ENCODE measurements at regions not wholly inside any gene's neighbourhood (a gene's known extent, or its start where the extent isn't known, plus 50 kb on each side); places are given as distances from the start of the nearest gene placed in this dataset.
"Not testable (repeated sequence)": the region's sequence is repeated elsewhere in the genome, so short reads cannot be mapped to it uniquely, and the experiment has no call there.

DNA sequence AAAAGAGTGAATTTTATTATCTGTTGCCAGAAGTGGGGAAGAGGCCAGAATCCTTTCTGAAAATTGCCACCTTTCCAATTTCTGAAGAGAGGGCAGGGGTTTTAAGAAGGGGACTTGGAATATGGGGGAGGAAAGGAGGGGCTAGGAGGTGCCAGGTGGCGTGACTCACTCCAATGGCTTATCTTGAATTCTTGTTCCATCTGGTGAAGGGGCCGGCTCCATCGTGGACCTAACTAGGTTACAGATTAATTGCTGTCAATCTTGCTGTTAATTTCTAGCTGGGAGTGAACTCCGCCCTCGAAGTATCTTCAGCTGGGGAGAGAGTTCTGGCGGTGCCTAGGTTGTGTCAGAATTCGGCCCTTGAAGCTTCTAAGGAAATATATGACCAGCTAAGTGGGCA is 138.7 kb downstream of the YTHDC2 start:
- DNase-seq (ENCODE audit: low spot score), result no peak

DNA sequence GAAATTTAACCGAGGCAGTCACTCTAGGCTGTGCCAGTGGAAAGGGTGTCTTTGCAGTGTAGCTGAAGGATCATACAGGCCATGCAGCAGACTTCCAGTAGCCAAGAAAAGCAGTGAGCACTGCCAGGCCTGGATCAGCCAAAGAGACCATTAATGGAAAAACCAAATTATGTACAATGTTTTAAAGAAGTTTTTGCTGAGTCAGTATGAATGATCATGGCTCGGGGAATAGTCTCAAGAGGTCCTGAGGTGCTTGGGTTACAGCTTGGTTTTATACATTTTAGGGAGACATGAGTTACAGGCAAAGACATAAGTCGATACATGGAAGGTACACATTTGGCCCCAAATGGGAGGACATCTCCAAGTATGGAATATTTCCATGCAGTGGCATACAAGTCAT is 141.3 kb downstream of the YTHDC2 start:
- DNase-seq (ENCODE audit: low spot score), result no peak

DNA sequence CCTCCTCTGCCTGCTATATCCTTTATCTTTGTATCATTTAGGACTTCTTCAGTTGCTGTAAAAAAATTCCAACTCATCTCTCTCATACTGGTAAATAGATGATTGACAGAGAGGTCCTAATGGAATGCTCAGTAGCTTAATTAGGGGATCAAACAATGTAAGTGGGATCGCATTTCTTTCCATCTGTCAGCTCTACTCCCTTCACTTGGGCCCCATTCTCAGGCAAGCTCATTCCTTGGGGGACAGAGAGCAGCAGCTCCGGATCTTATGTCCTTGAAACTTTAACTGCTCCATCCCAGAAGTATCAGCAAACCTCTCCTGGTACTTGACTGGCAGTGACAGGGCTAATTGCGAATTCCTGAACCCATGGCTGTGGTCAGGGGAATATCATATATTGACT is 146.7 kb downstream of the YTHDC2 start:
- no peak for DNase-seq (ENCODE audit: low spot score)

DNA sequence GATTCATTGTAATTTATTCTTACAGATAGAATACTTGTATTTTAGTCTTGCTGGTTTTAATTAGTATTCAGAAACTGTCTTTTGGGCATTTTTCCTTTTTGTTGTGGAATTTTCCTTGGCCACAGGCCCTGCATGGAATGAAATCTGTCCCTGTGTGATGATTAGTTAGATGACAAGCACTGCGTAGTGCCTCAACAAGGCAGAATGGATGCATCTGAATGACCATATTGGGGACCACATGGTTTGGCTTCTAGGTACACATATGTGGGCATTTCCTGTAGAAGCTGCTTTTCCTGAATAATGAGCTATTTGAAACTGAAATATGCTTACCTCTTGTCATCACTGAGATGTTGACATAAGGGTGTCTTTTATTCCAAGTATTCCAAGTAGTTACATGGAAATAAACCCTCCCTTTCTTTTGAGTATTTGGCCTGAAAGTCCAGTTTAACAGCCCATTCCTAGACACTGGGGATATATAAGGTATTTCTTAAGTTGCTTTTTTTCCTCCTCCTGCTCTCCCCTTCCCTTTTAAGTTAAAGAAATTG is 147.3 kb downstream of the YTHDC2 start:
- no peak for DNase-seq (ENCODE audit: low spot score)

GRCh38 chr5:113663879-113664541 is 150.5 kb downstream of the YTHDC2 start:
- no peak for DNase-seq (ENCODE audit: low spot score)

GRCh38 chr5:113673041-113673440 is 159.5 kb downstream of the YTHDC2 start:
- DNase-seq (ENCODE audit: low spot score), result no peak

GRCh38 chr5:113675166-113675565 is 161.7 kb downstream of the YTHDC2 start:
- DNase-seq (ENCODE audit: low spot score), result no peak

DNA sequence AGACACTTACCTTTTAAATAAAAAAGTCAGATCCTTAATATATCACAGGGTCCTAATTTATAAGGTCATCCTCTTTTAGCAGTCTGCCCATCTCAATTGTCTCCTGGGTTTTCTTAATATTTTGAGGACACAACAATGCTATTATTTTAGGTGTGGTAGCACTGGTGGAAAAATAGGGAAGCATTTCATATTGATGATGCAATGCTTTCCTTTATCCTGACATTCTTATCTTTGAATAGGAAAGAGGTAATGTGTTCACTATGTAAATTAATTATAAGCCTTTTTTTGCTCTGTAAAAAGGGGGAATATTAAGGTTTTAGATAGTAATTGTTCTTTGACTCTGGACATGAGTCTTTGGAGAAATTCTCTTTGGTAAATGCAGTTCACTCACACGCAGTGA is 164.7 kb downstream of the YTHDC2 start:
- no peak for DNase-seq (ENCODE audit: low spot score)

DNA sequence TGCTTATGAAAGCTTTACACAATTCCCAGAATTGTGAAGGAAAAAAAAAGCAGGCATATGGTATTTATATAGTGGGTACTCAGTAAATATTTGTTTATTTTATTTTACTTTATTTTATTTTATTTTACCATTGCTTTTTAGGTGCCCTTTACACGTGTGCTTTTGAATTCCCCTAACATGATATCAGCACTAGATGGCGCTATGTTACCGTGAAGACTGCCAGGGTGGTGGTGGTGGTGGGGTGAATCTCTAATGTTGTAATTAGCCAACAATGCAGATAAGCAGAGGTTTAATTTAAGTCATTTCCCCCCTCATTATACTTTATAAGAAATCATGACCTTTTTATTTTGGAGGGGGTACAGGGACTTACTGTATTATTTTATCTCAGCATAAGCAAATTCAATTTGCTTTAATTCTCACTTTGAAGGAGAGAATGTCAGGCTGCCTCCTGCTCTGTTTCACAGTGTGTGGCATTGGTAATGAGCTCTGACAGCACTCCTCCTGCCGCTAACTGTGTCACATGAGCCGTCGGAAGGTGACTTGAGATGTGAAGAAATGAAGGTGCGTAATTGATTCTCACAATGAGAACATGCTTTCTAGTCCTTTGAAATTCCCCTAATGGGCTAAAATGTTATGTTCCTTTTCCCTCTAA is 165.6 kb downstream of the YTHDC2 start:
- DNase-seq (ENCODE audit: low spot score), result peak; percentile 19

- DNase-seq (ENCODE audit: low spot score), result no peak
Measured at GRCh38 chr5:113680534-113680933, 167.0 kb downstream of the YTHDC2 start.

GRCh38 chr5:113682497-113683136 is 169.1 kb downstream of the YTHDC2 start:
- DNase-seq (ENCODE audit: low spot score), result no peak

DNA sequence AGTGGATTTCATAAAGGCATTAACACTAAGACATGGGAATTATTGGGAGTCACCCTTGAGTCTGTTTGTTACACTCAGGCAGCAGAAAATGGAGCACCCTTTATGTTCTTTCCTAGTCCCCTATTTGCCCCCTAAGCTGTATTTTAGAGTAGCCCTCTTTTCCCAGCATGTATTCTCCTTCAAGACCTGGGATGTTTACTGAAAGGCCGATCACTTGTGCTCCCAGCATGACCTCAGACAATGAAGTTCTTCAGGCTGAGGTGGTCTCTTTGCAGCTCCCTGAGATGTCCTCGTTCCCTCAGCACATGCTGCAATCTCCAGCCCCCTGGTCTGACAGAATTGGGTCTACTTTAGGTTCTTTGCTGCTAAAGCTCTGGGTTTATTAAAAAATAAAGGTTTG is 169.7 kb downstream of the YTHDC2 start:
- no peak for DNase-seq (ENCODE audit: low spot score)

DNA sequence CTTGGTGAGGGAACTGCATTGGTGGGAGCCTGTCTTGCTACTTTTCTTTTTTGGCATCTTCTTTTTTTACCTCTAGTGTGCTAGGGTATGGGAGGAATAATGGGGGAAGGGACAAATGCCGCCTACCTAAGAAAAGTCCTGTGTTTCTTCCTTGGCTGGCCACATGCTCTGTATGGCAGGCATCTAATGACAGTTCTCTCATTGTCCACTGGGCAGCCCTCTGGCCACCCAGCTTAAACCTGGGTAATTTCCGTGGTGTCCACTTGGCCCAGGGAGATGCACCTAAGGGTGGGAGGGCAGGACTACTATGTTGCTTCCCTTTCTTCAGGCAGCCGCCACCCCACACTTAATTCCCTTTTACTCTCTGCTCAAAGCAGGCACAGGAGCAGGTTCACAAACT is 173.1 kb downstream of the YTHDC2 start:
- DNase-seq (ENCODE audit: low spot score), result no peak

DNA sequence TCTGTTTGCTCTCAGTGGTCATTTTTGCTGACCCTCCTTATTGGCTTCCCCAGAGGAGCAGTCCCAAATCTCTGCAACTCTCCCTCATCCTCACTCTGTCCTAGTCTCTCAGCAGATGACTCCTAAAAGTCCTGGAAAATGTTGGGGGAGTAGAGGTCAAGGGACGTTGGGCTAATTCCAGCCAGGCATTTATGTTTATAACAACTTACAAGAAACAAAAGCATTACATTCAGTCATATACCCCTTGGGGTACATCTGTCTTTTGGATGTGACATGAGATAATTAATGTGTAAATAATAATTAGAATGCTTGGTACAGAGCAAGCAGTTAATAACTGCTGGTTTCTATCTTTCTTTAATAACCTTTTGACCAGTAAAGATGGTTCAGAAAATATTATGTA is 176.2 kb downstream of the YTHDC2 start:
- no peak for DNase-seq (ENCODE audit: low spot score)

- DNase-seq (ENCODE audit: low spot score), result no peak
Measured at GRCh38 chr5:113692466-113692865, 179.0 kb downstream of the YTHDC2 start.

DNA sequence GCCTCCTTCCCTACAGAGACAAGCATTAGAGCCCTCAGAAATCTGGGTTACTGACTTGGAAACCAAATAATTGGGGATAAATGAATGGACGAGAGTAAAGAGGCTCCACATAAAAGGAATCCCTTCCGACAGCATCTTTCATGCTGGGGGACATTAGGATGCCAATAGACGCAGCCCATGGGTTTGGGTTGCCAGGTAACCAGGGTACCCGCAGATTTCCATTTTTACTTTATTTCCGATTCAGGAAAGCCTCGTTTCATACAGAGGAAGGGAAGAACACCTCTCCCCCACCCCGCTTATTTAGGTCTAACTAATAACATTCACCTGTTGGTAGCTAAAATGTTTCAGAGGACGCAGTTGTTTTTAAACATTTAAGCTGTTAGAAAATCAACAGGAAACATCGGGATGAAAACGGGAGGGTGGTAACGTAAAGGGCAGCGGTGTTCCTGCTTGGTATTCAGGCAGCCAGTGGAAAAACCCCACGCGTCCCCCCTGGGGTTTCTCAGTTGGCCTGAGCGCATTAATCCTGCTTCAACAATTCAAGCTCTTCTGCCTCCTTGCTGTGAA is 179.5 kb downstream of the YTHDC2 start:
- DNase-seq (ENCODE audit: low spot score), result no peak

- no peak for DNase-seq (ENCODE audit: low spot score)
Measured at GRCh38 chr5:113693701-113694100, 180.2 kb downstream of the YTHDC2 start.

DNA sequence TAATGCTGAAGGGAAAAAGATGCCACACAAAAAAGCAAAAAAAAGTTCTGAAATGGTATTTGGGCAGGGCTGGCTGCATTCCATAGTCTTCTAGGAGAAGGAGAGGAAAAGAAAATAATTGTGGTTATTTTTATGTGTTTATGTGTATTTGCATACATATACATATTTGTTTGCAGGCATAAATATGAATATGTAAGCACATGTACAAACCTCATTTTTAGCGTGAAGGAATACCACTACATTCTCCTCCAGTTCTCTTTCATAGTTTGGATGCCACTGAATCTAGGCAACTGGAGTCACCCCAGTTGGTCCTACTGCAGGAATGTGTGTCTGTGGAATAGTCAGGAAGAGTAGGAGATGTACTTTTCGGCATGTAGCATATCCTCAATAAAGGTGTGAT is 181.1 kb downstream of the YTHDC2 start:
- DNase-seq (ENCODE audit: low spot score), result no peak

DNA sequence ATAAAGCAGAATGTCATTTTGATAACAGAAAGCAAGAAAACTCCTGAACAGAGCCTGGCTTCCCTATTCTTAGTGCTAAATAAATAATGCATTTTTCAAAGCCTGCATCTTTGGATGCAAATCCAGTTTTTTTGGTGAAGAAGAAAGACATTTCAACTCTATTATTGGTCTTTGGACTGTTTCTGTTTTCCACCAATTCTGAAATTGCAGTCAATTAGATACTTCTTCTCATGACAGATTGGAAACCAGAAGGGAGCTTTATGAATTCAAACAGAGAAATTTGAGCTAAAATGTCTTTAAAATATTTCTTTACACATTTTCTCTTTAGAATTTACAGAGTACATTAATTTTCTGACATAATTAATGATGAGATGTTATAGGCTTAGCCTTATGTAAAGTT is 189.8 kb downstream of the YTHDC2 start:
- DNase-seq (ENCODE audit: low spot score), result no peak

GRCh38 chr5:113705657-113706056 is 192.2 kb downstream of the YTHDC2 start:
- DNase-seq (ENCODE audit: low spot score), result no peak

GRCh38 chr5:113713051-113713450 is 199.6 kb downstream of the YTHDC2 start:
- DNase-seq (ENCODE audit: low spot score), result no peak

DNA sequence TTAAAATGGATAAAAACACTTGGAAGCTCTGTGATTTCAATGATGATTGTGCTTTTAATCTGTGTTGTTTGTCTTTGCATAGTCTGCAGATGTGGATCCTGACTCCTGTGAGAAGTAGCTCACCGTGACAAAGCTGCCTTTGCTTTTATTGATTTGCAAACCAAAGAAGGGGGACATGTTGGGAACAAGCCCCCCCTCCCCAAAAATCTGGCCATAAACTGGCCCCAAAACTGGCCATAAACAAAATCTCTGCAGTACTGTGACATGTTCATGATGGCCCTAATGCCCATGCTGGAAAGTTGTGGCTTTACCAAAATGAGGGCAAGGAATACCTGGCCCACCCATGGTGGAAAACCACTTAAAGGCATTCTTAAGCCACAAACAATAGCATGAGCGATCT is 202.4 kb downstream of the YTHDC2 start:
- not testable (repeated sequence) for DNase-seq (ENCODE audit: low spot score)

DNA sequence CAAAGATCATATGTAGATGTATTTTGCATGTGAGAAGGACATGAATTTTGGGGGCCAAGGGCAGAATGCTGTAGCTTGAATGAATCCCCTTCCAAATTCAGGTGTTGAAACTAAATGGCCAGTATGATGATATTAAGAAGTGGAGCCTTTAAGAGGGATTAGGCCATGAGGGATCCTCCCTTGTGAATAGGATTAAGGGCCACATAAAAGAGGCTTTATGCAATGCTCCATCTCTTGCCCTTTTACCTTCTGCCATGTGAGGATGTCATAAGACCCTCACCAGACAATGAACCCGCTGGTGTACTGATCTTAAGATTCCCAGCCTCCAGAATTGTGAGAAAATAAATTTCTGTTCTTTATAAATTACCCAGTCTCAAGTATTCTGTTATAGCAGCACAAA is 206.1 kb downstream of the YTHDC2 start:
- DNase-seq (ENCODE audit: low spot score), result no peak

Measured in putamen (tissue), 1 donor.